Transverse colon (tissue), 4 donors: ENCODE measurements at regions not wholly inside any gene's neighbourhood (a gene's known extent, or its start where the extent isn't known, plus 50 kb on each side); places are given as distances from the start of the nearest gene placed in this dataset.

Experiments used
- CTCF ChIP-seq, 5 experiments: fragments of 200-600 bp in 3 of 5; fragments of 450-650 bp in 2 of 5; sonication (generic) in 3 of 5; IDR thresholded peaks; 1 replicate in 2 of 5; 2 replicates in 3 of 5; pipeline ENCODE4 v1.5.1; 2016 to 2017; ENCODE audit warnings: antibody characterized with exemption in 5 of 5, inconsistent platforms in 3 of 5, mild to moderate bottlenecking in 2 of 5, moderate library complexity in 1 of 5
- EP300 ChIP-seq: sonication (generic); formaldehyde crosslinking; IDR thresholded peaks from one replicate; pipeline ENCODE4 v1.6.1; 2017; ENCODE audit warnings: antibody characterized with exemption, low read depth
- POLR2AphosphoS5 ChIP-seq, 3 donors: sonication (generic); formaldehyde crosslinking; IDR thresholded peaks; one replicate each; pipeline ENCODE4 v1.6.1; 2016; ENCODE audit warnings: antibody characterized with exemption in 3 of 3

GRCh38 chr13:82739881-82740280, 1142.4 kb downstream of the SLITRK1 start:
- TF ChIP-seq EP300: no peak
- no peak for TF ChIP-seq CTCF (IDR thresholded peaks at IDR 0.05)
- TF ChIP-seq POLR2AphosphoS5 (IDR thresholded peaks at IDR 0.05): no peak
